Gastroesophageal sphincter (tissue), 3 donors: ENCODE measurements at regions not wholly inside any gene's neighbourhood (a gene's known extent, or its start where the extent isn't known, plus 50 kb on each side); places are given as distances from the start of the nearest gene placed in this dataset.

ENCODE experiments used
- CTCF ChIP-seq, 4 experiments: fragments of 200-600 bp in 2 of 4; fragments of 450-650 bp in 2 of 4; sonication (generic) in 1 of 4; IDR thresholded peaks; one replicate each; pipeline ENCODE4 v1.5.1; 2017 to 2019; ENCODE audit warnings: antibody characterized with exemption in 4 of 4, mild to moderate bottlenecking in 2 of 4, moderate library complexity in 2 of 4
- POLR2A ChIP-seq, 2 donors: fragments of 450-650 bp; IDR thresholded peaks; one replicate each; pipeline ENCODE4 v1.6.1; 2017; ENCODE audit warnings: antibody characterized with exemption in 2 of 2, mild to moderate bottlenecking in 2 of 2, moderate library complexity in 1 of 2
- POLR2AphosphoS5 ChIP-seq: sonication (generic); formaldehyde crosslinking; IDR thresholded peaks from one replicate; pipeline ENCODE4 v1.6.1; 2017; ENCODE audit warnings: antibody characterized with exemption

- TF ChIP-seq CTCF (IDR thresholded peaks at IDR 0.05) (no peak), POLR2A (IDR thresholded peaks at IDR 0.05) (no peak), POLR2AphosphoS5 (no peak)
Observed at GRCh38 chr10:4243169-4243568, 458.2 kb upstream of the KLF6 start.
